Activated CD4-positive, alpha-beta T cell treated with anti-CD3 and anti-CD28 coated beads, Interleukin-2, amount 10 ng/mL, durations not matched to agents 7 days and 5 days (primary cell): ENCODE measurements at regions not wholly inside any gene's neighbourhood (a gene's known extent, or its start where the extent isn't known, plus 50 kb on each side); places are given as distances from the start of the nearest gene placed in this dataset.

ENCODE experiments used
- CTCF ChIA-PET: fragments of 350-600 bp; sonication (Branson Sonifier 250); formaldehyde crosslinking; loops from one replicate; lab custom pipeline; 2021; ENCODE audit warnings: antibody characterized with exemption; lab: Charles Lee
- POLR2A ChIA-PET: fragments of 350-600 bp; sonication (Branson Sonifier 250); formaldehyde crosslinking; loops from one replicate; lab custom pipeline; 2021; ENCODE audit warnings: antibody characterized with exemption; lab: Charles Lee
- DNase-seq: peaks from one replicate; pipeline ENCODE4 v3.0.0-alpha.2; 2020
- H3K27ac Mint-ChIP-seq: one replicate; pipeline ENCODE4 v1.8.0; 2021; ENCODE audit warnings: mild to moderate bottlenecking, moderate library complexity, mixed read lengths
- H3K27me3 Mint-ChIP-seq: one replicate; pipeline ENCODE4 v1.8.0; 2021; ENCODE audit warnings: mixed read lengths
- H3K36me3 Mint-ChIP-seq: one replicate; pipeline ENCODE4 v1.8.0; 2021; ENCODE audit warnings: low read depth, mixed read lengths
- H3K4me1 Mint-ChIP-seq: one replicate; pipeline ENCODE4 v1.8.0; 2021; ENCODE audit warnings: mixed read lengths
- H3K4me3 Mint-ChIP-seq: one replicate; pipeline ENCODE4 v1.8.0; 2021; ENCODE audit warnings: mild to moderate bottlenecking, moderate library complexity, mixed read lengths
- H3K9me3 Mint-ChIP-seq: one replicate; pipeline ENCODE4 v1.8.0; 2021; ENCODE audit warnings: mixed read lengths

GRCh38 chr14:98736701-98737338 lies 535.2 kb downstream of the BCL11B start:
- Mint-ChIP-seq H3K4me1 (no peaks in the 10 kb centered on the region), H3K4me3 (no peak overlapping the region), H3K9me3 (peaks cover 12% of the 10 kb centered on the region), H3K36me3 (no peaks in the 10 kb centered on the region), H3K27ac (no peak overlapping the region), H3K27me3 (no peaks in the 10 kb centered on the region)
- DNase-seq = no peak
- ChIA-PET POLR2A (no interaction called here), CTCF (no interaction called here)

DNA sequence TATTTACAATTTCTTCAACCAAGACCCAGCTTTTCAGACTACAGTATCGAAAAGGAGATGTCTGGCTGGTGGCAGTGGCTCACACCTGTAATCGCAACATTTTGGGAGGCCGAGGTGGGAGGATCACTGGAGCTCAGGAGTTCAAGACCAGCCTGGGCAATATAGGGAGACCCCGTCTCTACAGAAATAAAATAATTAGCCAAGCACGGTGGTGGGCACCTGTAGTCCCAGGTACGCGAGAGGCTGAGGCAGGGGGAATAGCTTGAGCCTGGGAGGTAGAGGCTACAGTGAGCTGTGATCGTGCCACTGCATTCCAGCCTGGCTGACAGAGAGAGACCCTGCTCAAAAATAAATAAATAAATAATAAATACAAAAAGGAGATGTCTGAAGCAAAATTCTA lies 530.5 kb downstream of the BCL11B start:
- Mint-ChIP-seq H3K9me3 (peaks cover 2% of the 10 kb centered on the region), H3K4me1 (no peaks in the 10 kb centered on the region), H3K36me3 (no peaks in the 10 kb centered on the region), H3K4me3 (no peak overlapping the region), H3K27me3 (peaks cover 2% of the 10 kb centered on the region), H3K27ac (no peak overlapping the region)
- ChIA-PET CTCF (no interaction called here), POLR2A (no interaction called here)
- DNase-seq = no peak

DNA sequence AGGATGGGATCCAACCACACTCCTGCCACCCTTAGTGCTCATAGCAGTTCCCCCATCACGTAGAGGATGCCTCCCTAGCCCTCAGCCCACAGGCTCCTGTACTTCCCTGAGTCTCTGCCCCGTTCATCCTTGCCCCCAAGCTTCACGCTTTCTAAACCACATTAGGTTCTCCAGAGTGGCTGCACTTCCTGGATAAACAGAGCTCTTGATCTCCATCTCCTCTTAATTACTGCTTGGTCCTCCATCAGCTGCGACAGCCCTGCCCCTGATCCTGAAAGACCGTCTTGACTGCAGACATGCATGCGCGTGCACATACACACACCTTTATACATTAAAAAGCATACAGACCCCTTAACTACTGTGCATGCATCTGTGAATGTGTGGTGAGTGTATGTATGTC lies 530.0 kb downstream of the BCL11B start:
- H3K4me3 Mint-ChIP-seq = no peak overlapping the region
- POLR2A ChIA-PET = no interaction called here

DNA sequence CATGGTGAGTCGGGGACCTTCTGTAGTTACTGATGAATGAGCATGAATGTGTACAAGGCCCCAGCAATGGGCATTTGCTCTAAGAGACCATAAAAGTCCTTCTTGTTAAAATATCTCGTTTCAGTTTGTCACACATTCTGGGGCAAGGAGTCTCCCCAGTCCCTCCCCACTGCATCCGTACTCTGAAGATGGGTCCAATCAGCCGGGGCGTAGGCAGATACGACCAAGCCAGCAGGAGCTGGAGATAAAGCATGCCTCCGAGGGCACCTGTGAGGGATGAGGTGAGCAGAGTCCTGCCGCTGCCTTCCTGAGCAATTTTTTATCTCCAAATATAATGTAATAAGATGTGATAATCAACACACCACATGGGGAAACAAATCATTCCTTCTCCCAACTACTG lies 528.5 kb downstream of the BCL11B start:
- Mint-ChIP-seq H3K36me3 (no peaks in the 10 kb centered on the region), H3K4me3 (no peak overlapping the region), H3K4me1 (no peaks in the 10 kb centered on the region), H3K27me3 (peaks cover 2% of the 10 kb centered on the region), H3K27ac (no peak overlapping the region), H3K9me3 (no peaks in the 10 kb centered on the region)
- POLR2A ChIA-PET = no interaction called here
- DNase-seq = no peak
- CTCF ChIA-PET = no interaction called here

More for the DNA sequence above, 530.0 kb downstream of the BCL11B start:
- peaks cover 2% of the 10 kb centered on the region for H3K27me3 Mint-ChIP-seq
- no peak for DNase-seq
- no peak overlapping the region for H3K27ac Mint-ChIP-seq
- H3K36me3 Mint-ChIP-seq = no peaks in the 10 kb centered on the region
- H3K4me1 Mint-ChIP-seq = no peaks in the 10 kb centered on the region
- CTCF ChIA-PET = no interaction called here
- peaks cover 2% of the 10 kb centered on the region for H3K9me3 Mint-ChIP-seq

GRCh38 chr14:98748966-98749365 lies 523.0 kb downstream of the BCL11B start:
- H3K36me3 Mint-ChIP-seq = no peaks in the 10 kb centered on the region
- H3K4me3 Mint-ChIP-seq = no peak overlapping the region
- no peaks in the 10 kb centered on the region for H3K9me3 Mint-ChIP-seq
- CTCF ChIA-PET = no interaction called here
- H3K4me1 Mint-ChIP-seq = no peaks in the 10 kb centered on the region
- no peak for DNase-seq
- peaks cover 2% of the 10 kb centered on the region for H3K27me3 Mint-ChIP-seq
- POLR2A ChIA-PET = no interaction called here
- H3K27ac Mint-ChIP-seq = no peak overlapping the region

- no peak for DNase-seq
- H3K4me3 Mint-ChIP-seq = no peak overlapping the region
These were observed 520.9 kb downstream of the BCL11B start for GRCh38 chr14:98751110-98751509.

GRCh38 chr14:98752660-98753059 lies 519.3 kb downstream of the BCL11B start:
- peaks cover 3% of the 10 kb centered on the region for H3K36me3 Mint-ChIP-seq
- POLR2A ChIA-PET = no interaction called here

More at GRCh38 chr14:98751110-98751509, 520.9 kb downstream of the BCL11B start:
- H3K36me3 Mint-ChIP-seq = peaks cover 3% of the 10 kb centered on the region
- H3K9me3 Mint-ChIP-seq = peaks cover 13% of the 10 kb centered on the region
- peaks cover 5% of the 10 kb centered on the region for H3K4me1 Mint-ChIP-seq
- POLR2A ChIA-PET = no interaction called here
- H3K27ac Mint-ChIP-seq = no peak overlapping the region
- H3K27me3 Mint-ChIP-seq = peaks cover 2% of the 10 kb centered on the region
- CTCF ChIA-PET = no interaction called here

GRCh38 chr14:98754343-98755020 lies 517.5 kb downstream of the BCL11B start:
- H3K9me3 Mint-ChIP-seq = peaks cover 23% of the 10 kb centered on the region
- no peak overlapping the region for H3K27ac Mint-ChIP-seq
- H3K36me3 Mint-ChIP-seq = peaks cover 3% of the 10 kb centered on the region
- H3K4me1 Mint-ChIP-seq = peaks cover 5% of the 10 kb centered on the region
- CTCF ChIA-PET = interaction anchor here (0.7 kb wide), 1 partner anchor 15 kb away, joined by 3 read pairs; no protein-coding TSS in a partner anchor
- DNase-seq = no peak
- H3K4me3 Mint-ChIP-seq = no peak overlapping the region
- no peaks in the 10 kb centered on the region for H3K27me3 Mint-ChIP-seq
- POLR2A ChIA-PET = no interaction called here

More at GRCh38 chr14:98752660-98753059, 519.3 kb downstream of the BCL11B start:
- no peaks in the 10 kb centered on the region for H3K27me3 Mint-ChIP-seq
- H3K4me1 Mint-ChIP-seq = peaks cover 5% of the 10 kb centered on the region
- H3K27ac Mint-ChIP-seq = no peak overlapping the region
- DNase-seq = no peak
- no peak overlapping the region for H3K4me3 Mint-ChIP-seq
- CTCF ChIA-PET = interaction anchor here (0.6 to 1.0 kb wide), 2 partner anchors 13 to 882 kb away, joined by 3 to 4 read pairs; no protein-coding TSS in a partner anchor
- peaks cover 23% of the 10 kb centered on the region for H3K9me3 Mint-ChIP-seq

DNA sequence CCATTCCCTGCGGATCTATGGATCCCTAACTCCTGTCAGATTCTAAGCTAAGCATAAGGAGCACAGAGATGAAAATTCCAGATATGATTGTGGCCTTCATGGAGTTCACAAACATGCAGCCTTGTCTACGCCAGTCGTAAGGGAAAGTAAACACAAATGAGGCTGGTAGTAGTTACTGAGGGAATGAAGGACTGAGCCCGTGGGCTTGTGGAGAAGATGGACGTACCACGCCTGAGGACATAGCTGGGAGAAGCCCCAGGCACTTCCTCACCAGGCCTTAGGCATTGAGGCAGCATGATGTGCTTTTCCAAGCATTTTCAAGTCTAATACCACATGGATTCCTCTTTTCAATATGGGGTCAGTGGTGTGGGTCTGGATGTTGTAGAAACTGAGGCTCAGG lies 515.2 kb downstream of the BCL11B start:
- ChIA-PET POLR2A (no interaction called here), CTCF (no interaction called here)
- no peak for DNase-seq
- no peak overlapping the region for H3K27ac Mint-ChIP-seq
- H3K4me3 Mint-ChIP-seq = no peak overlapping the region
- H3K36me3 Mint-ChIP-seq = peaks cover 3% of the 10 kb centered on the region
- peaks cover 29% of the 10 kb centered on the region for H3K9me3 Mint-ChIP-seq
- peaks cover 5% of the 10 kb centered on the region for H3K4me1 Mint-ChIP-seq
- H3K27me3 Mint-ChIP-seq = no peaks in the 10 kb centered on the region

DNA sequence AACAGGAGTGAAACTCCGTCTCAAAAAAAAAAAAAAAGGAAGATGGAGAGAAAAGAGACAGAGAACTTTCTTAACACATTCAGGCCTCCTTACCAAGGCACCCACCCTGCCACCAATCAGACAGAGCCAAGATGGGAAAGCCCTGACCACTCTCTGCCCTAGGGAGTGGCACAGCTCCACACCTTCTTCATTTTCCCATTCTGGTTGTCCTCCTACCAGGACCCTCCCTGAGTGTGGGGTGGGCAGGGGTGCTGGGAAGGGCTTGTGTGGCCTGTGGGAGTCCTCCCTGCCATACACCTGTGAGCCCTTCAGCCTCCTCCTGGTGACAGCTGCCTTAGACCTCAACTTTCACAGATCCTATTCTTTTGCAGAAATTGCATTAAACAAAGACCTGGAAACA lies 513.6 kb downstream of the BCL11B start:
- H3K27me3 Mint-ChIP-seq = no peaks in the 10 kb centered on the region
- CTCF ChIA-PET = no interaction called here
- peaks cover 40% of the 10 kb centered on the region for H3K9me3 Mint-ChIP-seq
- no peak overlapping the region for H3K27ac Mint-ChIP-seq
- H3K4me3 Mint-ChIP-seq = no peak overlapping the region
- H3K36me3 Mint-ChIP-seq = peaks cover 3% of the 10 kb centered on the region
- POLR2A ChIA-PET = no interaction called here
- H3K4me1 Mint-ChIP-seq = peaks cover 5% of the 10 kb centered on the region
- DNase-seq = no peak

DNA sequence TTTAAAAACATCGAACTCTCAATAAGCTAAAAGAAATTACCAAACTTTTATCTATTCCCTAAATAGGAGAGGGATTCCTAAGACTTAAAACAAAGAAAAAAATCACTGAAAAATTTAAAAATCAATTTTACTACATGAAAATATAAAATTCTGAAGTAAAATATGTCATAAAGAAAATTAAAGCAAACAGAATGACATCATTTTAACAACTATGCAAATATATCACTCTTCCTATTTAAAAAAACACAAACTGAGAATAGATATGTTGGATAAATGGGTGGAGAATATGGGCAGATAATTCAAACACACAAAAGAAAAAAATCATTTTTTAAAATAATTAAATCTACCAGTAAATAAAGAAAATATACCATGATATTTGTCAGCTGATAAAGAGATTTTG lies 510.0 kb downstream of the BCL11B start:
- Mint-ChIP-seq H3K9me3 (peaks cover 25% of the 10 kb centered on the region), H3K27me3 (no peaks in the 10 kb centered on the region), H3K36me3 (no peaks in the 10 kb centered on the region), H3K4me1 (no peaks in the 10 kb centered on the region), H3K4me3 (no peak overlapping the region), H3K27ac (no peak overlapping the region)
- CTCF ChIA-PET = no interaction called here
- no peak for DNase-seq
- POLR2A ChIA-PET = no interaction called here

GRCh38 chr14:98766818-98767217 lies 505.2 kb downstream of the BCL11B start:
- H3K4me3 Mint-ChIP-seq = no peak overlapping the region
- H3K36me3 Mint-ChIP-seq = no peaks in the 10 kb centered on the region
- no peak for DNase-seq
- CTCF ChIA-PET = no interaction called here
- POLR2A ChIA-PET = no interaction called here
- no peaks in the 10 kb centered on the region for H3K4me1 Mint-ChIP-seq
- no peaks in the 10 kb centered on the region for H3K27me3 Mint-ChIP-seq
- no peak overlapping the region for H3K27ac Mint-ChIP-seq
- H3K9me3 Mint-ChIP-seq = peaks cover 15% of the 10 kb centered on the region

DNA sequence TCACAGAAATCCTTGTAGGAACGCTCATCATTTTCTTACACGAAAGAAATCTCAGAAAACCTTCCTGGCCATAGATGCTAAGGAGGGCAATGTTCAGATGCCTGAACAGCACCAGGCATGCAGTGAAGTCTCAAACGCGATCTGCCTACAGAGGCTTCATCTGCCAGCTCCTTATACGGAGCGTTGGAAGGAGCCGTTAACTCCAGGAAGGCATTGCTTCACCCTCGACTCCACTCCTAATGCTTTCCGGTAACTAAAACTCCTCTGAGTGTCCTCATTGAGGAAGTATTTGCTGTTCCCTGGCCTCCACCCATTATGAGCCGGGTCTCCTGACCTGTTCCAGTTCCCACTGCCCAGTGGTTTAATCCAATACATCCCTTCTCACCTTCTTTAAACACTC lies 502.7 kb downstream of the BCL11B start:
- peaks cover 4% of the 10 kb centered on the region for H3K9me3 Mint-ChIP-seq
- H3K4me1 Mint-ChIP-seq = no peaks in the 10 kb centered on the region
- CTCF ChIA-PET = no interaction called here
- no peak overlapping the region for H3K27ac Mint-ChIP-seq
- no peaks in the 10 kb centered on the region for H3K36me3 Mint-ChIP-seq
- no peak overlapping the region for H3K4me3 Mint-ChIP-seq
- POLR2A ChIA-PET = no interaction called here
- no peaks in the 10 kb centered on the region for H3K27me3 Mint-ChIP-seq
- no peak for DNase-seq
